Left renal pelvis (tissue), 4 donors: ENCODE measurements at regions not wholly inside any gene's neighbourhood (a gene's known extent, or its start where the extent isn't known, plus 50 kb on each side); places are given as distances from the start of the nearest gene placed in this dataset.
"Not testable (repeated sequence)": the region's sequence is repeated elsewhere in the genome, so short reads cannot be mapped to it uniquely, and the experiment has no call there.

Experiments used
- DNase-seq, 4 donors: peaks; one replicate each; pipeline ENCODE4 v3.0.0-alpha.2; 2013; ENCODE audit warnings: low read depth in 4 of 4, low spot score in 3 of 4

GRCh38 chr2:33706410-33706809, 107.3 kb upstream of the FAM98A start:
- DNase-seq, result no peak

GRCh38 chr2:33704406-33704855, 105.3 kb upstream of the FAM98A start:
- DNase-seq, result no peak

GRCh38 chr2:33696234-33696633, 97.1 kb upstream of the FAM98A start:
- DNase-seq, result no peak

- DNase-seq, result no peak
These were observed 95.8 kb upstream of the FAM98A start for GRCh38 chr2:33694904-33695303.

- not testable (repeated sequence) for DNase-seq
These were observed 91.6 kb upstream of the FAM98A start for GRCh38 chr2:33690686-33691085.

- DNase-seq, result no peak
These were observed 82.3 kb upstream of the FAM98A start for GRCh38 chr2:33681364-33681757.

- DNase-seq, result no peak
These were observed 81.7 kb upstream of the FAM98A start for GRCh38 chr2:33680644-33681363.

- no peak for DNase-seq
These were observed 79.3 kb upstream of the FAM98A start for GRCh38 chr2:33678436-33678835.

GRCh38 chr2:33673937-33674336, 74.8 kb upstream of the FAM98A start:
- DNase-seq, result peak in 1 of 4 donors; percentile 24

GRCh38 chr2:33672896-33673295, 73.8 kb upstream of the FAM98A start:
- DNase-seq, result no peak

GRCh38 chr2:33672389-33672788, 73.3 kb upstream of the FAM98A start:
- DNase-seq, result no peak

GRCh38 chr2:33671198-33671597, 72.1 kb upstream of the FAM98A start:
- DNase-seq, result no peak

- no peak for DNase-seq
These were observed 71.4 kb upstream of the FAM98A start for GRCh38 chr2:33670392-33670937.

GRCh38 chr2:33666879-33667278, 67.8 kb upstream of the FAM98A start:
- DNase-seq, result no peak

- DNase-seq, result no peak
These were observed 65.9 kb upstream of the FAM98A start for GRCh38 chr2:33665039-33665438.

GRCh38 chr2:33660416-33661123, 61.5 kb upstream of the FAM98A start:
- DNase-seq, result no peak

GRCh38 chr2:33655626-33656320, 56.7 kb upstream of the FAM98A start:
- no peak for DNase-seq

GRCh38 chr2:33652830-33653229, 53.7 kb upstream of the FAM98A start:
- no peak for DNase-seq

GRCh38 chr2:33650171-33650570, 51.1 kb upstream of the FAM98A start:
- no peak for DNase-seq
